NK-92 (cell line): ENCODE measurements at regions not wholly inside any gene's neighbourhood (a gene's known extent, or its start where the extent isn't known, plus 50 kb on each side); places are given as distances from the start of the nearest gene placed in this dataset.
"Not testable (repeated sequence)": the region's sequence is repeated elsewhere in the genome, so short reads cannot be mapped to it uniquely, and the experiment has no call there.

Experiments
- DNase-seq: peaks from one replicate; lab custom pipeline; 2025; ENCODE audit not compliant: unreplicated experiment; lab: John Stamatoyannopoulos, UW

DNA sequence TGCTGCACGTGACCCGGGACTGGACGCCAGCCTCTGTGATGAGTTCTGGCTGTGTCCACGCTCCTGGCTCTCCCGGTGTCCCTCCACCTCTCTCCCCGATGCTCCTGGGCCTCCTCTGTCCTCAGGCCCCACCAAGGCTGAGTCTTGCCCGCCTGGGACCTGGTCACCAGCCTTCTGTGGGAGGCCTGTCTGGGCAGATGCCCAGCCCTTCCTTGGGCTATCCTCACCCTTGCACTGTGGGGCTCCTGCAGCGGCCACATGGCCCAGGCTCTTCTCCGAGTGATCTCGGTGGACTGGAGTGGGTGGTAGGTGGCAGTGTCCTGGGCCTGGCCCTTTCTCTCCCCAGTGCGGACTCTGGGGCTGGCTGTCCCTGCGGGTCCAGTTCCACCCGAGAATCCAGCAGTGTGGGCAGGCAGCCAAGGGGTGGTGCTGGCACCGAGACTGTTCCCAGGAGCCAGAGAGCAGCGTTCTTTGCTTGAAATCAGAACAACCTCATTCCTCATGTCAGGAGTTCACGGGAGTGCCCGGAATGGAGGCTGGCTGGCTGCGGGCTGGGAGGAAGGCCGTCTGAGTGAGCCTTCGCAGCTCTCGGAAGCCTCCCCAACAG is 94.6 kb downstream of the TMEM121 start:
- not testable (repeated sequence) for DNase-seq

DNA sequence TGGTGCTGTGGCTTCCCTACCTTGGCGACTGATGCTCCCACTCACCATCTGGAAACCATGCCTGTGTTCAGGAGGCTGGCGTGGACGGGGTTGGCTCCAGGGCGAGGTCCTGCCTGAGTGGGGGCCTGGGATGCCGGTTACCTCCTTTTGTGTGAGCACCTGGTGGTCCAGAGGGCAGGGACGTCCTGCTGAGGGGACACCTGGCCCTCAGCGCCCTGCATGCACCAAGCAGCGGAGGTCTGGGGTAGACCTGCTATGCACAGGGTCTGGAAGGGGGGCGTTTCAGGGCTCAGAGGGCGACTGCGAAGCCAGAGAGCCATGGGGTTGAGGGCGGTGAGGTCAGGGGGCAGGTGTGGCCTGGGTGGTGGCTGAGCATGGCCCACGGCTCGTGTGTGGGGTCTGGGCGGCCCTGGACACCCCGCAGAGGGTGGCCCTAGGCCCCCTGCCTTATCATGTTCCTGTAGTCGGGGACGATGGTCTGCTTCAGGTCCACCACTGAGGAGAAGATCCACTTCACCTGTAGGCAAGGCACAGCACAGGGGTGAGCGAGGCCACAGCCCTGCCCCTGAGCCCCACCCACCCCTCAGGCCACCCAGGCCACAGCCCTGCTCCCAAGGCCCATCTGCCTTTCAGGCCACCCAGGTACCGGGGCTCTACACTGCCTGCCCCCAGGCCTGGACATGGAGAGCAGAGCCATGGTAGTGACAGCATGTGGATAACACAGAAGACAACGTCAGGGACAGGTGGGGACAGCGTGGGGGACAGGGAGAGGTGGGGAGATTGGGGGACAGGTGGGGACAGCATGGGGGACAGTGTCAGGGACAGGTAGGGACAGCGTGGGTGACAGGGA is 95.3 kb downstream of the TMEM121 start:
- not testable (repeated sequence) for DNase-seq

DNA sequence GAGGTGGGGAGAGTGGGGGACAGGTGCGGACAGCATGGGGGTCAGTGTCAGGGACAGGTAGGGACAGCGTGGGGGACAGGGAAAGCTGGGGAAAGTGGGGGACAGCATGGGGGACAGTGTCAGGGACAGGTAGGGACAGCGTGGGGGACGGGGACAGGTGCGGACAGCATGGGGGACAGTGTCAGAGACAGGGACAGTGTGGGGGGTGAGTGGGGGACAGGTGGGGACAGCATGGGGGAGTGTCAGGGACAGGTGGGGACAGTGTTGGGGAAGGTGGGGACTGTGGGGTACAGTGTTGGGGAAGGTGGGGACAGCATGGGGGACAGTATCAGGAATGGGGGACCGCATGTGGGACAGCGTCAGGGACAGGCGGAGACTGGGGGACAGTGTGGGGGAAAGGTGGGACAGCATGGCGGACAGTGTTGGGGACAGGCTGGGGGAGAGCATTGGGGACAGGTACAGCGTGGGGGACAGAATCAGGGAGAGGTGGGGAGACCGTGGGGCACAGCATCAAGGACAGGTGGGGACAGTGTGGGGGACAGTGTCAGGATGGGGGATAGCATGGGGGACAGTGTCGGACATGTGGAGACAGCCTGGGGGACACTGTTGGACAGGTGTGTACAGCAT is 96.1 kb downstream of the TMEM121 start:
- DNase-seq, result no peak

DNA sequence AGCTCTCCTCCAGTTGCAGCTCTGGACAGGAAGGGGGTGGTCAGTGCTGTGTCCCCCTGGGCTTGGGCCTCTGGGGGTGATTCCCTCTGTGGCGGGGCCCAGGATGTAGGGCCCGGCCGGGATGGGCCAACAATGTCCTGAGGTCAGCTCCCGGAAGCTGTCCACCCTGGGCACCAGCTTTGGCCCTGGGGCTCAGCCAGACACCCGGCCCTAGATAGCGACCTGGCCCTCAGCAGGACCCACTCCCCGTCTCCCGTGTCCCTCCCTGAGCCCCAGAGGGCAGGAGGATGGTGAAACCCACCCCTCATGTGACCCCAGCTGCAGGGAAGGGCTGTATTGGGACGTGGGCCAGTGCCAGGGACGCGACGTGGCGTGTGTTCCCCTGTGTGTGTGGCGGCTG is 96.8 kb downstream of the TMEM121 start:
- not testable (repeated sequence) for DNase-seq

DNA sequence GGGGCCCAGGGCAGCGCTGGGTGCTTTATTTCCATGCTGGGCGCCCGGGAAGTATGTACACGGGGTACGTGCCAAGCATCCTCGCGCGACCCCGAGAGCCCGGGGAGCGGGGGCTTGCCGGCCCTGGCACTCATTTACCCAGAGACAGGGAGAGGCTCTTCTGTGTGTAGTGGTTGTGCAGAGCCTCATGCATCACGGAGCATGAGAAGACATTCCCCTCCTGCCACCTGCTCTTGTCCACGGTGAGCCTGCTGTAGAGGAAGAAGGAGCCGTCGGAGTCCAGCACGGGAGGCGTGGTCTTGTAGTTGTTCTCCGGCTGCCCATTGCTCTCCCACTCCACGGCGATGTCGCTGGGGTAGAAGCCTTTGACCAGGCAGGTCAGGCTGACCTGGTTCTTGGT is 98.0 kb downstream of the TMEM121 start:
- DNase-seq, result not testable (repeated sequence)

DNA sequence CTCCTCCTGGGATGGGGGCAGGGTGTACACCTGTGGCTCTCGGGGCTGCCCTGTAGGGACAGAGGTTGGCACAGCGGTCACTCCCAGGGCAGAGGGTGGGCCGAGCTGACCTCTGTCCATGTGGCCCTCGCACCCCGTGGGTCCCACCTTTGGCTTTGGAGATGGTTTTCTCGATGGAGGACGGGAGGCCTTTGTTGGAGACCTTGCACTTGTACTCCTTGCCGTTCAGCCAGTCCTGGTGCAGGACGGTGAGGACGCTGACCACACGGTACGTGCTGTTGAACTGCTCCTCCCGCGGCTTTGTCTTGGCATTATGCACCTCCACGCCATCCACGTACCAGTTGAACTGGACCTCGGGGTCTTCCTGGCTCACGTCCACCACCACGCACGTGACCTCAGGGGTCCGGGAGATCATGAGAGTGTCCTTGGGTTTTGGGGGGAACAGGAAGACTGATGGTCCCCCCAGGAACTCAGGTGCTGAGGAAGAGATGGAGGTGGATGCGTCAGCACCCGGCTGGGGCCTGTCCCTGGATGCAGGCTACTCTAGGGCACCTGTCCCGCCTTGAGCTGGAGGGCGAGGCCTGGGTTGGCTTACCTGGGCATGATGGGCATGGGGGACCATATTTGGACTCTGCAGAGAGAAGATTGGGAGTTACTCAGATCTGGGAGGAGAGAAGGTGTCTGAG is 98.5 kb downstream of the TMEM121 start:
- DNase-seq, result not testable (repeated sequence)

DNA sequence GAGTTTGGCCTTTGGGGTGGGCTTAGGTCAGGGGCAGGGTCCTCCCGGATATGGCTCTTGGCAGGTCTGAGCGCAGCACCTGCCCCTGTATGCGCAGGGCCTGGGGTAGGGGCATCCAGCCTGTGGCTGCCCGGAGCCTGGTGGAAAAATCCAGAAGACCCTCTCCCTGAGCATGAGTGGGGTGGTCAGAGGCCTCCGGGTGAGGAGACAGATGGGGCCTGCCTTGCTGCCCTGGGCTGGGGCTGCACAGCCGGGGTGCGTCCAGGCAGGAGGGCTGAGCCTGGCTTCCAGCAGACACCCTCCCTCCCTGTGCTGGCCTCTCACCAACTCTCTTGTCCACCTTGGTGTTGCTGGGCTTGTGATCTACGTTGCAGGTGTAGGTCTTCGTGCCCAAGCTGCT is 99.1 kb downstream of the TMEM121 start:
- DNase-seq, result not testable (repeated sequence)

DNA sequence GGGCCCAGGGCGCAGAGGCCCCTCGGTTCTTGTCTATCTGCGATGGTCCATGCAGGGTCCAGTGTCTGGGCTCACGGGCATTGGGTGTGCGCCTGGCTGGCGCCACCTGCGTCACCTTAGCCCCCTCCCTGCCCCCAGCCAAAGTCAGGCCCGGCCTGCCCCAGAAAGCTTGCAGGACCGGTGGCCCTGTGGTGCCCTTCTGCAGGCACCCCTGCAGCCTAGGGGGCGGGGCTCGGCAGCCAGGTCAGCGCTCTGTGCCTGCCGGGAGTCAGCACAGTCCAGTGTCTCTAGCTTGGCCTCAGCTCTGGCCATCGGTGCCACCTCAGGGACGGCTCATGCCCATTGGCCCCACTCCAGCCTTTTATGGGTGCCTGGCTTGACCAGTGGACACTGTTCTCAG is 99.7 kb downstream of the TMEM121 start:
- not testable (repeated sequence) for DNase-seq

DNA sequence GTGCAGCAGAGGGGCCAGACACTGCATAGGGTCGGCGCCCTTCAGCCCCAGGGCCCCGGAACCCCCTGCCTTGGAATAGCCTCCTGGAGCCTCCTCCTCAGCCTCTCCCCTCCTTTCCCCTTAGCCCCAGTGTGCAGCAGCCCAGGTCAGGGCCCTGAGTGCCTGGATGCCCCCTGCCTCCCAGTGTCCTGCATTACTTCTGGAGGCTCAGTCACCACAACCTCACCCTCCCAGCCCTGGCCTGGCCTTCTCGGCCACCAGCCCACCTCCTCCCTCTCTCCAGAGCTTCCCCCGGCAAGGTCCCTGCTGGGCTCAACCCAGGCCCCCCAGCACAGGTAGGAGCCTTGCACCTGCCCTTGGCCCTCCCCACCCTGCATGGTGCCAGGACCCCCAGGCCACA is 100.3 kb downstream of the TMEM121 start:
- DNase-seq, result not testable (repeated sequence)

DNA sequence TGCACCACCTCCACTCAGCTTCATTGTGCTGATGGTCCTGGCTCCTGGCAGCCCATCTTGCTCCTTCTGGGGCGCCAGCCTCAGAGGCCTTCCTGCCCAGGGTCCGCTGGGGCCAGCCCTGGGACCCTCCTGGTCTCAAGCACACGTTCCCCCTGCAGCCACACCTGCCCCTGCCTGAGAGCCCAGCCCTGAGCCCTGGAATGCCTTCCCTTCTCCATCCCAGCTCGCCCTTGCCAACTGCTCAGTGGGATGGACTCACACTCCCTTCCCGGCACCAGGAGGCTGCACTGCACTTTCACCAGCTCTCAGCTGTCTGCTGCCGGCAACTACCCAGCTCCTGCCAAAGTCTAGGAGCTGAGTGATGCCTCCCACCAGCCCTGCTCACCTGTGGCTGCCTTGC is 100.9 kb downstream of the TMEM121 start:
- DNase-seq, result not testable (repeated sequence)

DNA sequence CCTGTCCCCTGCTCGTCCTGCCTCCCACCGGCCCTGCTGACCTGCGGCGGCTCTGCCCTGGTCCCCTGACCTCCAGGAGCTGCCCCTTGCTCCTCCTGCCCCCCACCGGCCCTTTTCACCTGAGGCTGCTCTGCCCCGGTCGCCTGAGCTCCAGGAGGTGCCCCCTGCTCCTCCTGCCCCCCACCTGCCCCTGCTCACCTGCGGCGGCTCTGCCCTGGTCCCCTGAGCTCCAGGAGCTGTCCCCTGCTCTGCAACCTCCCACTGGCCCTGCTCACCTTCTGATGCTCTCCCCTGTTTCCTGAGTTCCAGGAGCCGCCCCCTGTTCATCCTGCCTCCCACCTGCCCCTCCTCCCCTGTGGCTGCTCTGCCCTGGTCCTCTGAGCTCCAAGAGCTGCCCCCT is 101.3 kb downstream of the TMEM121 start:
- DNase-seq, result no peak

DNA sequence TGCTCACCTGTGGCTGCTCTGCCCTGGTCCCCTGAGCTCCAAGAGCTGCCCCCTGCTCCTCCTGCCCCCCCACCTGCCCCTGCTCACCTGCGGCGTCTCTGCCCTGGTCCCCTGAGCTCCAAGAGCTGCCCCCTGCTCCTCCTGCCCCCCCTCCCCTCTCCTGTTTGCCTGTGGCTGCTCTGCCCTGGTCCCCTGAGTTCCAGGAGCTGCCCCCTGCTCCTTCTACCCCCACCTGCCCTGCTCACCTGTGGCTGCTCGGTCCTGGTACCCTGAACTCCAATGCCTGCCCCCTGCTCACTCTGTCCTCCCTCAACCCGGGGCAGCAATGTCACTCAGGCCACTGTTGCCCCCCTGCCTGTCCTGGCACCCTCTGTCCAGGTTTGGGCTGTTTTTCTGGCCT is 101.7 kb downstream of the TMEM121 start:
- DNase-seq, result not testable (repeated sequence)

DNA sequence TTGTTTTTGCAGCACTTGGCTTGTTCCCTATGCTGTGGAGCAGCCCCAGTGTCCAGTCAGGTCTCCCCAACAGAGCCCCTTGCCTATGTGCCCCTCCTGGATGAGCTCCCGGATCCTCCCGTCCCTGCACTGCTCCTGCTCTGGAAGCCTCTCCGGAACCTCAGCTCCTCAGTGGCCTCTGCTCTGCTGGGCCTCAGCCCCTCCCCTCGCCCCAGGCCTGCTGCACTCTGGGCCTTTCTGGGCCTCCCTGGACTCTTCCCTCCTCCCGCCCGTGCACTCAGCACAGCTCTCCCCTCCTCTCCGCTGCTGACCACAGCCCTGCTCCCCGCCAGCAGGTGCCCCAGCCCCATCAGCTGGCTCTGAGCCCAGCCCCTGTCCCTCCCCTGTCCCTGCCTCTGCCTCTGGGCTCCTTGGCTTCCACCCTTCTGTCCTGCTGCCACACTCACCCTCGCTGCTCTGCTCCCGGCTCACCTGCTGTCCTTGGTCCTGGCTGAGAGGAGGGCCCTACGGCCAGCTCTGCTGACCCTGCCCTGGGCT is 102.2 kb downstream of the TMEM121 start:
- DNase-seq, result not testable (repeated sequence)

DNA sequence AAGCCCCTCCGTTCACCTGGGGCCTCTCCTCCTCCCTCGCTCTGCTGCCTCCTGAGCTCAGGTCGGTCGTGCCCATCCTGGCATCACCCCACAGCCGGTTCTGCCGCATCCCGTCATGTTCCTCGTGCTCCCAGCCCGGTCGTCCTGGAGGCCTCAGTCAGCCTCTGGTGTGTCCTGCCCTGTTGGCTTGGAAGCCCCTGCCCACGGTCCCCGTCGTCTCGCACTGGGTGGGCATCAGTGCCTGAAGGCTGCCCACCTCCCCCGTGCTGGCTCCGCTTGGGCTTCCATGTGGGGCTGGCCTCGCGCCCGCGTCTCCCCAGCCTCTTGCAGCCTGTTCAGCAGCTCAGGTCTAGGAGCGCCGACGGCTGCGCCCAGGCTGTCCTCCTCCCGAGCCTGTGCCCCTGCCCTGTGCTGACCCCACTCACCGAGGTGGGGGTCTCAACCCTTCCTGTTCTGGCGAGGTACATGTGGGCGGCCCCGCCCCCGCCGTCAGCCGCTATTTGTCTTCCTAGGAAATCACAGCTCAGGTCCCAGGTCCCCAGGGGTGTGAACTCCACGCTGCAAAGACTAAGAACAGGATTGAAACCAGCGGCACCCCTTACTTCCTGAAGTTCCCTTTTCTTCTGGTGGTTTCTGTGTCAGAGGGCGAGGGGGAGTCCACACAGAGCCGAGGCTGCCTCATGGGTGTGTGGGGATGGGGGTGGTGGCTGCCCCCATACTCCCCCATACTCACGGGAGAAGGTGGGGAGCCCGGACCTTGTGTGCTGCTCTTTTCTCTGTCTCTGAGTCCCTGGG is 102.9 kb downstream of the TMEM121 start:
- DNase-seq, result not testable (repeated sequence)

GRCh38 chr14:105629886-105630215 is 103.5 kb downstream of the TMEM121 start:
- DNase-seq, result no peak

- DNase-seq, result not testable (repeated sequence)
Observed at GRCh38 chr14:105630293-105630934, 104.0 kb downstream of the TMEM121 start.

- not testable (repeated sequence) for DNase-seq
Observed at GRCh38 chr14:105630935-105631779, 104.8 kb downstream of the TMEM121 start.

DNA sequence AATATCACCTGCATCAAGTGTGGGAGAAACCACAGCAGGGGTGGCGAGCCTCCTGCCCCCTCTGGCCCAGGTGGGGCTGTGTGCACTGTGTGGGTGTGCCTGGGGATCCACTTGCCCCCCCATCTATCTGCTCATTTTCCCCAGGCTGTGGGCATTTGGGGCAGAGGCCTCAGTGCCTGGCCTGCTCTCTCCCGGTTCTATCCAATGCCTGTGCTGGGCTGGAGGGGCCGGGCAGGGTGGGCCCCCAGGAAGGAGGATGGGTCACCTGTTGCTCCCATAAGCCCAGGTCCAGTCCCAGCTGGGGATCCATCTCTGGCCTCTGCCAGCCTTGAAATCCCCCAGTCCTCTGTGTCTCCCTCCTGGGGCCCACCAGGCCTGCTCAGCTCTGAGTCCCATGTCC is 105.6 kb downstream of the TMEM121 start:
- DNase-seq, result no peak

- not testable (repeated sequence) for DNase-seq
Observed at GRCh38 chr14:105633596-105633995, 107.2 kb downstream of the TMEM121 start.
